C4-2B (cell line): ENCODE measurements at regions not wholly inside any gene's neighbourhood (a gene's known extent, or its start where the extent isn't known, plus 50 kb on each side); places are given as distances from the start of the nearest gene placed in this dataset.

Experiments
- ZFX ChIP-seq: fragments of 450-650 bp; IDR thresholded peaks from 2 replicates; pipeline ENCODE4 v1.6.1; 2017
- TF ChIP-seq, protein P1 (sequence below): fragments of 450-650 bp; conservative IDR thresholded peaks from 2 replicates; pipeline ENCODE4 v1.5.1; 2017; ENCODE audit warnings: mild to moderate bottlenecking

DNA sequence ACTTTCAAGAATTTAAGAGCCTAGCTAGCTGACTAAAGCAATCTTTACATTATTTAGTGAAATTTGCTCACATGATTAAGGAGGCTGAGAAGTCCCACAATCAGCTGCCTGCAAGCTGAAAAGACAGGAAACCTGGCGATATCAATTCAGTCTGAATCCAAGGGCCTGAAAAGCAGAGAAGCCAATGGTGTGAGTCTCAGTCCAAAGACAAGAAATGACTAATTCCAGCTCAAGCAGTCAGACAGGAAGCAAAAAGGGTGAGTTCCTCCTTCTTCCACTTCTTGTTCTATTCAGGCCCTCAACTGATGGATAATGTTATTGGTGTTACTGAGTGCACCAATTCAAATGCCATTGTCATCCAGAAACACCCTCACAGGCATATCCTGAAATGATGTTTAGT lies 1231.6 kb upstream of the CELF2 start:
- TF ChIP-seq, protein P1, sequence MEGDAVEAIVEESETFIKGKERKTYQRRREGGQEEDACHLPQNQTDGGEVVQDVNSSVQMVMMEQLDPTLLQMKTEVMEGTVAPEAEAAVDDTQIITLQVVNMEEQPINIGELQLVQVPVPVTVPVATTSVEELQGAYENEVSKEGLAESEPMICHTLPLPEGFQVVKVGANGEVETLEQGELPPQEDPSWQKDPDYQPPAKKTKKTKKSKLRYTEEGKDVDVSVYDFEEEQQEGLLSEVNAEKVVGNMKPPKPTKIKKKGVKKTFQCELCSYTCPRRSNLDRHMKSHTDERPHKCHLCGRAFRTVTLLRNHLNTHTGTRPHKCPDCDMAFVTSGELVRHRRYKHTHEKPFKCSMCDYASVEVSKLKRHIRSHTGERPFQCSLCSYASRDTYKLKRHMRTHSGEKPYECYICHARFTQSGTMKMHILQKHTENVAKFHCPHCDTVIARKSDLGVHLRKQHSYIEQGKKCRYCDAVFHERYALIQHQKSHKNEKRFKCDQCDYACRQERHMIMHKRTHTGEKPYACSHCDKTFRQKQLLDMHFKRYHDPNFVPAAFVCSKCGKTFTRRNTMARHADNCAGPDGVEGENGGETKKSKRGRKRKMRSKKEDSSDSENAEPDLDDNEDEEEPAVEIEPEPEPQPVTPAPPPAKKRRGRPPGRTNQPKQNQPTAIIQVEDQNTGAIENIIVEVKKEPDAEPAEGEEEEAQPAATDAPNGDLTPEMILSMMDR: no peak
- no peak for TF ChIP-seq ZFX
